SK-N-SH treated with all-trans-retinoic acid at 6 μM for 48 hours (cell line): ENCODE measurements at regions not wholly inside any gene's neighbourhood (a gene's known extent, or its start where the extent isn't known, plus 50 kb on each side); places are given as distances from the start of the nearest gene placed in this dataset.

Experiments used
- ARNTL ChIP-seq: fragments of 450-650 bp; formaldehyde crosslinking; IDR thresholded peaks from 2 replicates; pipeline ENCODE4 v1.5.0; 2020; ENCODE audit warnings: low read depth, mild to moderate bottlenecking, moderate library complexity, borderline replicate concordance
- CSDC2 ChIP-seq: fragments of 250-450 bp; sonication (Bioruptor Pico); IDR thresholded peaks from 2 replicates; pipeline ENCODE4 v1.5.0; 2020; ENCODE audit warnings: mild to moderate bottlenecking, moderate library complexity
- ESRRG ChIP-seq: fragments of 250-450 bp; sonication (Bioruptor Pico); IDR thresholded peaks from 2 replicates; pipeline ENCODE4 v1.6.1; 2021; ENCODE audit warnings: mild to moderate bottlenecking
- GLIS3 ChIP-seq: fragments of 250-450 bp; sonication (Bioruptor Pico); IDR thresholded peaks from 2 replicates; pipeline ENCODE4 v1.5.0; 2020; ENCODE audit warnings: mild to moderate bottlenecking, moderate library complexity
- ISL1 ChIP-seq: fragments of 250-450 bp; sonication (Bioruptor Pico); IDR thresholded peaks from 2 replicates; pipeline ENCODE4 v2.1.2; 2022; ENCODE audit warnings: mild to moderate bottlenecking, moderate library complexity
- OSR1 ChIP-seq: fragments of 250-450 bp; sonication (Bioruptor Pico); IDR thresholded peaks from 2 replicates; pipeline ENCODE4 v1.8.0; 2022; ENCODE audit warnings: moderate library complexity, mild to moderate bottlenecking, inconsistent platforms
- RARB ChIP-seq: fragments of 250-450 bp; sonication (Bioruptor Pico); IDR thresholded peaks from 2 replicates; pipeline ENCODE4 v1.8.0; 2021; ENCODE audit warnings: mild to moderate bottlenecking, moderate library complexity
- SNAI2 ChIP-seq: fragments of 250-450 bp; sonication (Bioruptor Pico); IDR thresholded peaks from 2 replicates; pipeline ENCODE4 v1.5.0; 2020; ENCODE audit warnings: mild to moderate bottlenecking, moderate library complexity
- TCF4 ChIP-seq: fragments of 250-450 bp; sonication (Bioruptor Pico); IDR thresholded peaks from 2 replicates; pipeline ENCODE4 v1.8.0; 2021; ENCODE audit warnings: mild to moderate bottlenecking, moderate library complexity, borderline replicate concordance
- ZFP3 ChIP-seq: fragments of 250-450 bp; sonication (Bioruptor Pico); IDR thresholded peaks from 2 replicates; pipeline ENCODE4 v1.5.0; 2020; ENCODE audit warnings: mild to moderate bottlenecking, moderate library complexity
- ZFP30 ChIP-seq: fragments of 450-650 bp; formaldehyde crosslinking; IDR thresholded peaks from 2 replicates; pipeline ENCODE4 v1.5.0; 2022; ENCODE audit warnings: mild to moderate bottlenecking, moderate library complexity
- ZNF565 ChIP-seq: fragments of 450-650 bp; formaldehyde crosslinking; conservative IDR thresholded peaks from 2 replicates; pipeline ENCODE4 v1.5.0; 2020; ENCODE audit warnings: low read depth, mild to moderate bottlenecking, moderate library complexity
- TF ChIP-seq, protein P1 (sequence below): fragments of 250-450 bp; sonication (Bioruptor Pico); IDR thresholded peaks from 2 replicates; pipeline ENCODE4 v1.8.0; 2020; ENCODE audit warnings: mild to moderate bottlenecking, moderate library complexity, borderline replicate concordance
- TF ChIP-seq, protein P2 (sequence below): fragments of 250-450 bp; sonication (Bioruptor Pico); IDR thresholded peaks from 2 replicates; pipeline ENCODE4 v1.5.1; 2021; ENCODE audit warnings: mild to moderate bottlenecking, moderate library complexity

DNA sequence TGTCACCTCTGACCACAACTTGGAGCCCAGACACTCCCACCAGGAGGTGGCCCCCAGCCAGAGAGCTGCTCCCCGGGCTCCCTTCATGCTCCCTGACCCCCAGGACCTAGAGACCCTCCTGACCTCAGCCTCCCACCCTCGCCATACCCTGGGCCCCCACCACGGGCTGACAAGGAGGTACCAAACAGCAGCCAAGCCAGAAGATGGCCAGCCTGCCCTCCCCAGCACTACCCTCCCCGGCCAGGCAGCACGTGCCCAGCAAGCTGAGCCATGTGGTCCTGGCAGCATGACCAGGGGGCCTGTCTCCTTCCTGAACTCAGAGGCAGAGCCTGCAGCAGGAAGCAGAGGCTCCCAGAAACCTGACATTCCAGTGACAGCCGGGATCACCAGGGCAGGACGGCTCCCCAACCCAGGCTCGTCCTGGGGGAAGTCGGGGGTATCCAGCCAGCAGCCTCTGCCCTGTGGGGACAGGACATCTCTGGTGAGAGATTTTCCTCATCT, 69.4 kb upstream of the GPC1 start:
- no peak for TF ChIP-seq OSR1 (CRISPR knock-in tag)
- TF ChIP-seq RARB (CRISPR knock-in tag) = no peak
- no peak for TF ChIP-seq ISL1 (CRISPR knock-in tag)
- TF ChIP-seq ZFP30 (CRISPR knock-in tag) = no peak
- no peak for TF ChIP-seq GLIS3 (CRISPR knock-in tag)
- no peak for TF ChIP-seq ARNTL
- no peak for TF ChIP-seq SNAI2
- TF ChIP-seq CSDC2 (CRISPR knock-in tag) = no peak
- TF ChIP-seq ZNF565 = no peak
- no peak for TF ChIP-seq ESRRG (CRISPR knock-in tag)
- TF ChIP-seq, protein P1, sequence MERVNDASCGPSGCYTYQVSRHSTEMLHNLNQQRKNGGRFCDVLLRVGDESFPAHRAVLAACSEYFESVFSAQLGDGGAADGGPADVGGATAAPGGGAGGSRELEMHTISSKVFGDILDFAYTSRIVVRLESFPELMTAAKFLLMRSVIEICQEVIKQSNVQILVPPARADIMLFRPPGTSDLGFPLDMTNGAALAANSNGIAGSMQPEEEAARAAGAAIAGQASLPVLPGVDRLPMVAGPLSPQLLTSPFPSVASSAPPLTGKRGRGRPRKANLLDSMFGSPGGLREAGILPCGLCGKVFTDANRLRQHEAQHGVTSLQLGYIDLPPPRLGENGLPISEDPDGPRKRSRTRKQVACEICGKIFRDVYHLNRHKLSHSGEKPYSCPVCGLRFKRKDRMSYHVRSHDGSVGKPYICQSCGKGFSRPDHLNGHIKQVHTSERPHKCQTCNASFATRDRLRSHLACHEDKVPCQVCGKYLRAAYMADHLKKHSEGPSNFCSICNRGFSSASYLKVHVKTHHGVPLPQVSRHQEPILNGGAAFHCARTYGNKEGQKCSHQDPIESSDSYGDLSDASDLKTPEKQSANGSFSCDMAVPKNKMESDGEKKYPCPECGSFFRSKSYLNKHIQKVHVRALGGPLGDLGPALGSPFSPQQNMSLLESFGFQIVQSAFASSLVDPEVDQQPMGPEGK (CRISPR knock-in tag) = no peak
- TF ChIP-seq ZFP3 (CRISPR knock-in tag) = no peak
- no peak for TF ChIP-seq TCF4 (CRISPR knock-in tag)
- TF ChIP-seq, protein P2, sequence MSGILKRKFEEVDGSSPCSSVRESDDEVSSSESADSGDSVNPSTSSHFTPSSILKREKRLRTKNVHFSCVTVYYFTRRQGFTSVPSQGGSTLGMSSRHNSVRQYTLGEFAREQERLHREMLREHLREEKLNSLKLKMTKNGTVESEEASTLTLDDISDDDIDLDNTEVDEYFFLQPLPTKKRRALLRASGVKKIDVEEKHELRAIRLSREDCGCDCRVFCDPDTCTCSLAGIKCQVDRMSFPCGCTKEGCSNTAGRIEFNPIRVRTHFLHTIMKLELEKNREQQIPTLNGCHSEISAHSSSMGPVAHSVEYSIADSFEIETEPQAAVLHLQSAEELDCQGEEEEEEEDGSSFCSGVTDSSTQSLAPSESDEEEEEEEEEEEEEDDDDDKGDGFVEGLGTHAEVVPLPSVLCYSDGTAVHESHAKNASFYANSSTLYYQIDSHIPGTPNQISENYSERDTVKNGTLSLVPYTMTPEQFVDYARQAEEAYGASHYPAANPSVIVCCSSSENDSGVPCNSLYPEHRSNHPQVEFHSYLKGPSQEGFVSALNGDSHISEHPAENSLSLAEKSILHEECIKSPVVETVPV (CRISPR knock-in tag) = no peak
